ENCODE measurements at regions not wholly inside any gene's neighbourhood (a gene's known extent, or its start where the extent isn't known, plus 50 kb on each side); places are given as distances from the start of the nearest gene placed in this dataset.
A peak's percentile ranks its signal among the peaks of the same experiment; 100 is the strongest.
"Not testable (repeated sequence)": the region's sequence is repeated elsewhere in the genome, so short reads cannot be mapped to it uniquely, and the experiment has no call there.

GRCh38 chr13:19050901-19051300, 130.7 kb downstream of the TUBA3C start:
- H3K27ac ChIP-seq: no peak overlapping the region
- TF ChIP-seq CTCF (IDR thresholded peaks at IDR 0.05): no peak
- intact Hi-C loops (cut with DNase I): no loop called here
- ATAC-seq (no peak), DNase-seq (no peak)
- no peaks in the 10 kb centered on the region for H3K4me1 ChIP-seq
- no peaks in the 10 kb centered on the region for H3K9me3 ChIP-seq
- H3K36me3 ChIP-seq (replicated peaks in 1 of 2; ENCODE audit: insufficient read depth in 1 of 2, low read depth in 2 of 2): no peaks in the 10 kb centered on the region
- 33 to 67% methylated on average over 7 to 8 of the region's 10 CpGs for WGBS, 2 donors
- no peak overlapping the region for H3K4me3 ChIP-seq
- H3K27me3 ChIP-seq: no peaks in the 10 kb centered on the region

GRCh38 chr13:19049624-19050023, 132.0 kb downstream of the TUBA3C start:
- H3K27ac ChIP-seq; DNase-seq; H3K9me3 ChIP-seq; ATAC-seq; intact Hi-C loops (cut with DNase I); H3K27me3 ChIP-seq; H3K36me3 ChIP-seq (replicated peaks in 1 of 2; ENCODE audit: insufficient read depth in 1 of 2, low read depth in 2 of 2); H3K4me3 ChIP-seq; H3K4me1 ChIP-seq: not testable (repeated sequence)
- WGBS, 2 donors: 65% methylated on average over 13 of the region's 13 CpGs; no CpG with 5 or more reads in 1 of the 2 donors

DNA sequence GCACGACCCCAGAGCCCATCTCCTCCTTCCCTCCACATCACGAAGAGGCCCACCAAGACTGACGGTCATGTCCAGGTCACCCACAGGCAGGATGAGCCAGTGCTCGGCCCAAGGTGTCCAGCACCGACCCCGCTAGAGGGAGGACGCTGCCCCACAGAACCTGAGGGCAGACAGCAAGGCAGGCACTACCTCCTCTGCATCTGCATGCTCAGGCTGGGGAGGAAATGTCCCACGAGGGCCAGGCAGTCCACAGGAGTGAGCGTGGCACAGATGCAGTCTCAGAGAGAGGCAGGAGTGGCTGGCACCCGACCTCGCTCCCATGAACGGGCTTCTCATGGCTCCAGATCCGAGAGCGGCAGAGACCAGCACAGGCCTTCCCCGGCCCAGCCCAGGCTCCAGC, 133.2 kb downstream of the TUBA3C start:
- Histone ChIP-seq H3K27ac (no peak overlapping the region), H3K36me3 (replicated peaks in 1 of 2; ENCODE audit: insufficient read depth in 1 of 2, low read depth in 2 of 2) (no peaks in the 10 kb centered on the region), H3K4me1 (no peaks in the 10 kb centered on the region), H3K27me3 (no peaks in the 10 kb centered on the region), H3K4me3 (no peak overlapping the region), H3K9me3 (no peaks in the 10 kb centered on the region)
- no peak for ATAC-seq
- no peak for DNase-seq
- WGBS, 2 donors: 32 to 67% methylated on average over 3 to 15 of the region's 15 CpGs
- TF ChIP-seq POLR2A (IDR thresholded peaks at IDR 0.05) (no peak), CTCF (IDR thresholded peaks at IDR 0.05) (no peak)
- intact Hi-C loops (cut with DNase I): no loop called here

GRCh38 chr13:19023115-19023514, 158.5 kb downstream of the TUBA3C start:
- Histone ChIP-seq H3K27me3 (no peaks in the 10 kb centered on the region), H3K4me1 (no peaks in the 10 kb centered on the region), H3K36me3 (replicated peaks in 1 of 2; ENCODE audit: insufficient read depth in 1 of 2, low read depth in 2 of 2) (no peaks in the 10 kb centered on the region), H3K4me3 (no peak overlapping the region), H3K9me3 (no peaks in the 10 kb centered on the region), H3K27ac (no peak overlapping the region)
- TF ChIP-seq POLR2A (IDR thresholded peaks at IDR 0.05) (no peak), CTCF (IDR thresholded peaks at IDR 0.05) (no peak)
- intact Hi-C loops (cut with DNase I): no loop called here
- DNase-seq (no peak), ATAC-seq (no peak)
- WGBS, 2 donors: 28 to 44% methylated on average over 2 of the region's 2 CpGs

DNA sequence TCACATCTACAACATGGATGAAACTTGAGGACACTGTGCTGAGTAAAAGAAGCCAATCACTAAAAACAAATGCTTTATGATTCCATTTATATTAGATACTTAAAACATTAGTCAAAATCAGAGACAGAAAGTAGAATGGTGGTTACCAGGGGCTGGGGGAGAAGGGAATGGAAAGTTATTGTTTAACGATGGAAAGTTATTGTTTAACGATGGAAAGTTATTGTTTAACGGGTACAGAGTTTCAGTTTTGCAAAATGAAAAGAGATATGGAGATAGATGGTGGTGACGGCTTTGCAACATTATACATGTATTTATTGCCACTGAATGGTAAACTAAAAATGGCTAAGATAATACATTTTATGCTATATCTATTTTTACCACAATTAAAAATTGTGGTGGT, 160.6 kb downstream of the TUBA3C start:
- peak; percentile 45 for ATAC-seq
- no peaks in the 10 kb centered on the region for H3K27me3 ChIP-seq
- no peaks in the 10 kb centered on the region for H3K4me1 ChIP-seq
- H3K36me3 ChIP-seq (replicated peaks in 1 of 2; ENCODE audit: insufficient read depth in 1 of 2, low read depth in 2 of 2): no peaks in the 10 kb centered on the region
- no peak overlapping the region for H3K4me3 ChIP-seq
- 23 to 31% methylated on average over 4 of the region's 4 CpGs for WGBS, 2 donors
- DNase-seq: no peak
- no peaks in the 10 kb centered on the region for H3K9me3 ChIP-seq
- H3K27ac ChIP-seq: no peak overlapping the region
- TF ChIP-seq POLR2A (IDR thresholded peaks at IDR 0.05): no peak
- no peak for TF ChIP-seq CTCF (IDR thresholded peaks at IDR 0.05)
- intact Hi-C loops (cut with DNase I): no loop called here
